Progenitor cell of endocrine pancreas (in vitro differentiated cells): ENCODE measurements at regions not wholly inside any gene's neighbourhood (a gene's known extent, or its start where the extent isn't known, plus 50 kb on each side); places are given as distances from the start of the nearest gene placed in this dataset.
A peak's percentile ranks its signal among the peaks of the same experiment; 100 is the strongest.

Source experiments
- DNase-seq: peaks from one replicate; pipeline ENCODE4 v3.0.0; 2021; ENCODE audit warnings: low spot score; ENCODE audit not compliant: unreplicated experiment
- H3K27ac Mint-ChIP-seq: 2 replicates; pipeline ENCODE4 v1.8.0; 2021; ENCODE audit warnings: mild to moderate bottlenecking, moderate library complexity, mixed read lengths
- H3K27me3 Mint-ChIP-seq: 2 replicates; pipeline ENCODE4 v1.8.0; 2021; ENCODE audit warnings: mixed read lengths
- H3K36me3 Mint-ChIP-seq: 2 replicates; pipeline ENCODE4 v1.8.0; 2022; ENCODE audit warnings: mixed read lengths; ENCODE audit not compliant: insufficient read depth
- H3K4me1 Mint-ChIP-seq: 2 replicates; pipeline ENCODE4 v1.8.0; 2021; ENCODE audit warnings: low read depth, mixed read lengths
- H3K4me3 Mint-ChIP-seq: 2 replicates; pipeline ENCODE4 v1.8.0; 2021; ENCODE audit warnings: low read depth, mild to moderate bottlenecking, moderate library complexity, mixed read lengths
- H3K9me3 Mint-ChIP-seq: 2 replicates; pipeline ENCODE4 v1.8.0; 2021; ENCODE audit warnings: low read depth, mixed read lengths
- TF ChIP-seq, protein P1 (sequence below): fragments of 200-600 bp; sonication (generic); IDR thresholded peaks from one replicate; pipeline ENCODE4 v1.5.0; 2021; ENCODE audit warnings: antibody characterized with exemption, mild to moderate bottlenecking; ENCODE audit not compliant: unreplicated experiment

DNA sequence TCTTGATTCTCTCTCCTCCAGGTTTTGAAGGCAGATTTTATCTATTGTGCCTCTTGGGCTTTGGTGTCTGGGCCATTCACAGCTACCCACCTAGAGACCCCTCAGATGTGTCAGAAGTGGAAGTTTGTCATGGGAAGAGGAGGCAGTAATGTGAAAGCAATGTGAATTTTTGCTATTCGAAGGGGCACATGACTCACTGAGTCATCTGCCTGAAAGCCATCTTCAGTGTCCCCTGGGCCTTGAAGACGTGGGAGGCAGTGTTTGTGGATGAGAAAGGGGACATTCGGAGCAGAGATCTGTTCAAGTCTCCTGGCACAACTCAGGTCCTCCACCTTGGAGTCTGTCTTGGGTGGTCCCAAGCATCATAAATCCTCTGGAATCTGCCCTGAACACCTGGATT, 530.2 kb downstream of the NPIPA7 start:
- peaks cover 16% of the 10 kb centered on the region for H3K9me3 Mint-ChIP-seq
- no peak overlapping the region for H3K4me3 Mint-ChIP-seq
- H3K27ac Mint-ChIP-seq: no peak overlapping the region
- H3K4me1 Mint-ChIP-seq: peaks cover 9% of the 10 kb centered on the region
- DNase-seq: no peak
- peaks cover 1% of the 10 kb centered on the region for H3K36me3 Mint-ChIP-seq
- TF ChIP-seq, protein P1, sequence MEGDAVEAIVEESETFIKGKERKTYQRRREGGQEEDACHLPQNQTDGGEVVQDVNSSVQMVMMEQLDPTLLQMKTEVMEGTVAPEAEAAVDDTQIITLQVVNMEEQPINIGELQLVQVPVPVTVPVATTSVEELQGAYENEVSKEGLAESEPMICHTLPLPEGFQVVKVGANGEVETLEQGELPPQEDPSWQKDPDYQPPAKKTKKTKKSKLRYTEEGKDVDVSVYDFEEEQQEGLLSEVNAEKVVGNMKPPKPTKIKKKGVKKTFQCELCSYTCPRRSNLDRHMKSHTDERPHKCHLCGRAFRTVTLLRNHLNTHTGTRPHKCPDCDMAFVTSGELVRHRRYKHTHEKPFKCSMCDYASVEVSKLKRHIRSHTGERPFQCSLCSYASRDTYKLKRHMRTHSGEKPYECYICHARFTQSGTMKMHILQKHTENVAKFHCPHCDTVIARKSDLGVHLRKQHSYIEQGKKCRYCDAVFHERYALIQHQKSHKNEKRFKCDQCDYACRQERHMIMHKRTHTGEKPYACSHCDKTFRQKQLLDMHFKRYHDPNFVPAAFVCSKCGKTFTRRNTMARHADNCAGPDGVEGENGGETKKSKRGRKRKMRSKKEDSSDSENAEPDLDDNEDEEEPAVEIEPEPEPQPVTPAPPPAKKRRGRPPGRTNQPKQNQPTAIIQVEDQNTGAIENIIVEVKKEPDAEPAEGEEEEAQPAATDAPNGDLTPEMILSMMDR: no peak
- no peaks in the 10 kb centered on the region for H3K27me3 Mint-ChIP-seq

DNA sequence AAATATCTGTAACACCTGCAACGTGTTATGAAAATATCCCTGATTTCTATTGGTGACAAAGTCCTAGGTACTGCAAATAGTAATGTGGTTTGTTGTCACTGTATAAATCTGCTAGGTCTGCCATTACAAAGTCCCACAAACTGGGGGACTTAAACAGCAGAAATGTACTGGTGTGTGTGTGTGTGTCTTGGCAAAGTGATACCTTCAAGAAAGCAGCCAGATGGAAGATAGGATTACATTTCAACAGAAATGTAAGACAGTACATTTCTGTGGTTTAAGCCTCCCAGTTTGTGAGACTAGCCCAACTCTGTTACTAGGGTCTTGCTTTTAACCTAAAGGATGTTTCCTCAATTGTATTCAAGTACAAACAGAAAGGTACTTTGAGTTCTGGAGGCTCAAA, 531.7 kb downstream of the NPIPA7 start:
- Mint-ChIP-seq H3K4me3 (no peak overlapping the region), H3K9me3 (peaks cover 16% of the 10 kb centered on the region), H3K27me3 (no peaks in the 10 kb centered on the region), H3K36me3 (peaks cover 1% of the 10 kb centered on the region), H3K4me1 (peaks cover 9% of the 10 kb centered on the region), H3K27ac (no peak overlapping the region)
- no peak for DNase-seq
- TF ChIP-seq, protein P1: no peak

DNA sequence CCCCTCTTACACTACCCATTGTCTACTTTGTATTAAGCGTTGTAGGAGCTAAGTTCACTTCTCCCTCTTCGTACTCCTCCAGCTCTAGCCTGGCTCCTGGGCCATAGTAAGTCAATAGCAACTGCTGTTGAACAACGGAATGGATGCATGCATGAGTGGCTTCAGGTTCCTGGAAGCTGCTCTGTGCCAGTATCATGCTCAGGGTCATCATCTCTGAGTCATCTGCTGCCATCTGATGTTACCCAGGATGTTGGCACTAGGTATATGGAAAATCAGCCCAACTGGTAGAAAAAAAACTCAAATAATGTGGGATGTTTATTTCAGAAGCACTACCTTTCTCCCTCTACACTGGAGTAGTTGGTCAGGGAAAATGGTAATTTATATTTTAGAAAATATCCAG, 536.8 kb downstream of the NPIPA7 start:
- H3K4me3 Mint-ChIP-seq: no peak overlapping the region
- H3K27ac Mint-ChIP-seq: no peak overlapping the region
- no peak for DNase-seq
- TF ChIP-seq, protein P1: no peak
- H3K4me1 Mint-ChIP-seq: no peaks in the 10 kb centered on the region
- peaks cover 1% of the 10 kb centered on the region for H3K36me3 Mint-ChIP-seq
- peaks cover 16% of the 10 kb centered on the region for H3K9me3 Mint-ChIP-seq
- H3K27me3 Mint-ChIP-seq: peaks cover 8% of the 10 kb centered on the region

DNA sequence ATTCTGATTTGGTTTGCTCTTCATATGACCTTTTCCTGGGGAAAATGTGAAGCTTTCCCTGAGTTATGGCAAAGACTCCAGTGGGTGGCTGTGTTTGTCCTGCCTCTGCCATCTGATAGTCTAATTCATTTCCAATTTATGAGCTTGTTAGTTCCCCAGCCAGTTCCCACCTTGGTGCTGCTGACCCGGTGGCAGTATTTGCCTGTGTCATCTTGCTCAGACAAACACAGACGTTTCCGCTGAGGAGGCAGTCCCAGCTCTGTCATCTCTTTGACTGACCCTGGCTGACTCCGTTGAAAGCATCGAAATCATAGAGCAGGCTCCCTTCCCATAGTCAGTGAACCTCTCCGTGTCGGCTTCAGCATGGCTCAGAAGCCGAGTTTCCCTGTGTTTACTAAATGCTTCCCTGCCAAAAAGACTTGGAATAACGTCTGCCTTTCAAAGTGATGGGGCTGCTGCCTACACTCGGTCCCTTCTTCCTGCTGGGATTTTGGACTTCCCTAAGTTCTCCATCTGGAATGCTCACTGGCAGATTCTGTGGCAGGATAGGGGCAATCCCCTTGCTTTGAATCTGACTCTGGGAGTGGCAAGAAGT, 538.3 kb downstream of the NPIPA7 start:
- no peak for DNase-seq
- peaks cover 4% of the 10 kb centered on the region for H3K9me3 Mint-ChIP-seq
- no peaks in the 10 kb centered on the region for H3K36me3 Mint-ChIP-seq
- H3K27ac Mint-ChIP-seq: peak overlapping the region; percentile 54
- TF ChIP-seq, protein P1: no peak
- H3K4me1 Mint-ChIP-seq: no peaks in the 10 kb centered on the region
- H3K27me3 Mint-ChIP-seq: peaks cover 11% of the 10 kb centered on the region
- H3K4me3 Mint-ChIP-seq: no peak overlapping the region

DNA sequence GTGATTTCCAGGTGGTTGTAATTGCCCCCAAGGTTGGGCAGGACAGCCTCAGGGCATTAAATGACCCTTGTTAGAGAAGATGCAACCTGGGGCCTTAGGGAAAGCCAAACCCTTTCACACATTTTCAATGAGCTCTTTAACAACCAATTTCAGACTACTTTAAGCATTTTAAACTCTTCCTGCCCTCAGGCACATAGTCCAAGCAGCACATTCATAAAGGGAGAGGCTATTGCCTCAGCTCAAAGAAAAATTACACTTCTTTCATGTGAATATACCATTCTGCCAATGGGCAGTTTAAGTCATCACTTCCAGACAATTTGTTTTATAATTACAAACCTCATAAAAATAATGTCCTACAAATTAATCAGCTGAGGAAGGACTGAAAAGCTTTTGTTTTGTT, 544.5 kb downstream of the NPIPA7 start:
- no peak for DNase-seq
- H3K4me1 Mint-ChIP-seq: no peaks in the 10 kb centered on the region
- no peak overlapping the region for H3K27ac Mint-ChIP-seq
- no peak overlapping the region for H3K4me3 Mint-ChIP-seq
- peaks cover 12% of the 10 kb centered on the region for H3K27me3 Mint-ChIP-seq
- TF ChIP-seq, protein P1: no peak
- no peaks in the 10 kb centered on the region for H3K36me3 Mint-ChIP-seq
- H3K9me3 Mint-ChIP-seq: no peaks in the 10 kb centered on the region
